Nucleus accumbens (tissue), 56 donors: ENCODE measurements at regions not wholly inside any gene's neighbourhood (a gene's known extent, or its start where the extent isn't known, plus 50 kb on each side); places are given as distances from the start of the nearest gene placed in this dataset.

Experiments used
- DNase-seq, 56 donors: peaks; one replicate each; lab custom pipeline; 2025; lab: John Stamatoyannopoulos, UW

- no peak for DNase-seq
Observed at GRCh38 chr1:30286988-30287839, 436.2 kb downstream of the MATN1 start.

GRCh38 chr1:30286241-30286987, 437.0 kb downstream of the MATN1 start:
- no peak for DNase-seq

- DNase-seq: no peak
Observed at GRCh38 chr1:30285501-30285932, 437.9 kb downstream of the MATN1 start.

- no peak for DNase-seq
Observed at GRCh38 chr1:30284728-30285475, 438.5 kb downstream of the MATN1 start.

- DNase-seq: no peak
Observed at GRCh38 chr1:30284226-30284625, 439.2 kb downstream of the MATN1 start.

- DNase-seq: no peak
Observed at GRCh38 chr1:30283199-30283962, 440.0 kb downstream of the MATN1 start.

- DNase-seq: no peak
Observed at GRCh38 chr1:30280572-30280971, 442.8 kb downstream of the MATN1 start.

GRCh38 chr1:30277911-30278310, 445.5 kb downstream of the MATN1 start:
- DNase-seq: no peak

- no peak for DNase-seq
Observed at GRCh38 chr1:30277415-30277814, 446.0 kb downstream of the MATN1 start.

- no peak for DNase-seq
Observed at GRCh38 chr1:30275926-30276764, 447.2 kb downstream of the MATN1 start.

GRCh38 chr1:30274976-30275621, 448.3 kb downstream of the MATN1 start:
- no peak for DNase-seq

- no peak for DNase-seq
Observed at GRCh38 chr1:30274173-30274970, 449.0 kb downstream of the MATN1 start.

- DNase-seq: no peak
Observed at GRCh38 chr1:30273456-30273855, 449.9 kb downstream of the MATN1 start.

- no peak for DNase-seq
Observed at GRCh38 chr1:30273021-30273325, 450.4 kb downstream of the MATN1 start.

GRCh38 chr1:30272277-30273020, 450.9 kb downstream of the MATN1 start:
- no peak for DNase-seq

- DNase-seq: no peak
Observed at GRCh38 chr1:30271401-30272276, 451.7 kb downstream of the MATN1 start.
